Activated CD4-positive, alpha-beta T cell treated with anti-CD3 and anti-CD28 coated beads, Interleukin-2, amount 50 U/mL, for 48 hours (primary cell): ENCODE measurements at regions not wholly inside any gene's neighbourhood (a gene's known extent, or its start where the extent isn't known, plus 50 kb on each side); places are given as distances from the start of the nearest gene placed in this dataset.
"Not testable (repeated sequence)": the region's sequence is repeated elsewhere in the genome, so short reads cannot be mapped to it uniquely, and the experiment has no call there.

Source experiments
- DNase-seq, 2 experiments: peaks; one replicate each; pipeline ENCODE4 v3.0.0-alpha.2; 2020

- no peak for DNase-seq
Measured at GRCh38 chr3:31188112-31188511, 293.7 kb upstream of the GADL1 start.

GRCh38 chr3:31189330-31189729 lies 294.9 kb upstream of the GADL1 start:
- DNase-seq: no peak

- no peak for DNase-seq
Measured at GRCh38 chr3:31189971-31190370, 295.5 kb upstream of the GADL1 start.

GRCh38 chr3:31191354-31191753 lies 296.9 kb upstream of the GADL1 start:
- DNase-seq: no peak

GRCh38 chr3:31193429-31193828 lies 299.0 kb upstream of the GADL1 start:
- no peak for DNase-seq

GRCh38 chr3:31193871-31194270 lies 299.4 kb upstream of the GADL1 start:
- DNase-seq: no peak

GRCh38 chr3:31196261-31196660 lies 301.8 kb upstream of the GADL1 start:
- no peak for DNase-seq

- DNase-seq: no peak
Measured at GRCh38 chr3:31196881-31197364, 302.5 kb upstream of the GADL1 start.

- DNase-seq: no peak
Measured at GRCh38 chr3:31197941-31198340, 303.5 kb upstream of the GADL1 start.

GRCh38 chr3:31198890-31199289 lies 304.4 kb upstream of the GADL1 start:
- no peak for DNase-seq

GRCh38 chr3:31203960-31204795 lies 309.7 kb upstream of the GADL1 start:
- DNase-seq: no peak

- DNase-seq: not testable (repeated sequence)
Measured at GRCh38 chr3:31204796-31205056, 310.3 kb upstream of the GADL1 start.

- DNase-seq: no peak
Measured at GRCh38 chr3:31210068-31210645, 315.7 kb upstream of the GADL1 start.

GRCh38 chr3:31213869-31214486 lies 318.7 kb upstream of the STT3B start:
- no peak for DNase-seq

- DNase-seq: no peak
Measured at GRCh38 chr3:31218082-31218481, 314.6 kb upstream of the STT3B start.

GRCh38 chr3:31219131-31219843 lies 313.4 kb upstream of the STT3B start:
- no peak for DNase-seq

- no peak for DNase-seq
Measured at GRCh38 chr3:31220431-31220830, 312.3 kb upstream of the STT3B start.

- no peak for DNase-seq
Measured at GRCh38 chr3:31223278-31223677, 309.4 kb upstream of the STT3B start.

- no peak for DNase-seq
Measured at GRCh38 chr3:31224936-31225335, 307.8 kb upstream of the STT3B start.

- no peak for DNase-seq
Measured at GRCh38 chr3:31225923-31226322, 306.8 kb upstream of the STT3B start.

- DNase-seq: no peak
Measured at GRCh38 chr3:31226346-31226745, 306.4 kb upstream of the STT3B start.

GRCh38 chr3:31227131-31227562 lies 305.6 kb upstream of the STT3B start:
- DNase-seq: no peak

- DNase-seq: no peak
Measured at GRCh38 chr3:31230425-31231223, 302.1 kb upstream of the STT3B start.
